ENCODE measurements at regions not wholly inside any gene's neighbourhood (a gene's known extent, or its start where the extent isn't known, plus 50 kb on each side); places are given as distances from the start of the nearest gene placed in this dataset.

- Histone ChIP-seq H3K9ac (ENCODE audit: low read length) (no peak overlapping the region), H3K36me3 (ENCODE audit: insufficient read depth, low read length) (no peaks in the 10 kb centered on the region), H3K9me3 (ENCODE audit: low read length) (no peaks in the 10 kb centered on the region), H3K9me2 (ENCODE audit: low read depth, low read length) (no peaks in the 10 kb centered on the region), H2AFZ (ENCODE audit: low read length) (no peak overlapping the region), H3K27ac (ENCODE audit: low read depth, low read length, poor library complexity, severe bottlenecking) (no peak overlapping the region), H3K4me2 (ENCODE audit: low read length) (no peak overlapping the region), H3K79me2 (ENCODE audit: insufficient read depth, low read length) (no peaks in the 10 kb centered on the region), H3F3A (ENCODE audit: insufficient read depth, low read length) (no peaks in the 10 kb centered on the region), H3K27me3 (ENCODE audit: insufficient read depth, low read length) (no peaks in the 10 kb centered on the region), H4K20me1 (ENCODE audit: insufficient read depth, low read length) (no peaks in the 10 kb centered on the region), H3K4me1 (ENCODE audit: insufficient read depth, low read length, severe bottlenecking) (no peaks in the 10 kb centered on the region), H3K4me3 (ENCODE audit: low read depth, low read length, poor library complexity, severe bottlenecking) (no peak overlapping the region)
- TF ChIP-seq EZH2 (IDR thresholded peaks at IDR 0.05; ENCODE audit: borderline replicate concordance, low read length), result no peak
- no peak for TF ChIP-seq CTCF (IDR thresholded peaks at IDR 0.05; ENCODE audit: low read length)
Measured at GRCh38 chr1:81585371-81585770, 215.4 kb upstream of the ADGRL2 start.

- no peaks in the 10 kb centered on the region for H3K9me3 ChIP-seq (ENCODE audit: low read length)
- no peaks in the 10 kb centered on the region for H3K9me2 ChIP-seq (ENCODE audit: low read depth, low read length)
- no peak overlapping the region for H3K4me2 ChIP-seq (ENCODE audit: low read length)
- TF ChIP-seq CTCF (IDR thresholded peaks at IDR 0.05; ENCODE audit: low read length), result no peak
- no peak for TF ChIP-seq EZH2 (IDR thresholded peaks at IDR 0.05; ENCODE audit: borderline replicate concordance, low read length)
- H3K4me1 ChIP-seq (ENCODE audit: insufficient read depth, low read length, severe bottlenecking), result no peaks in the 10 kb centered on the region
- no peaks in the 10 kb centered on the region for H3K79me2 ChIP-seq (ENCODE audit: insufficient read depth, low read length)
- H3K9ac ChIP-seq (ENCODE audit: low read length), result no peak overlapping the region
- no peak overlapping the region for H2AFZ ChIP-seq (ENCODE audit: low read length)
- H3K36me3 ChIP-seq (ENCODE audit: insufficient read depth, low read length), result no peaks in the 10 kb centered on the region
- no peak overlapping the region for H3K27ac ChIP-seq (ENCODE audit: low read depth, low read length, poor library complexity, severe bottlenecking)
- H3F3A ChIP-seq (ENCODE audit: insufficient read depth, low read length), result no peaks in the 10 kb centered on the region
- H4K20me1 ChIP-seq (ENCODE audit: insufficient read depth, low read length), result no peaks in the 10 kb centered on the region
- H3K27me3 ChIP-seq (ENCODE audit: insufficient read depth, low read length), result no peaks in the 10 kb centered on the region
- no peak overlapping the region for H3K4me3 ChIP-seq (ENCODE audit: low read depth, low read length, poor library complexity, severe bottlenecking)
Measured at GRCh38 chr1:81584398-81584797, 216.3 kb upstream of the ADGRL2 start.

- no peaks in the 10 kb centered on the region for H3K36me3 ChIP-seq (ENCODE audit: insufficient read depth, low read length)
- no peaks in the 10 kb centered on the region for H3K79me2 ChIP-seq (ENCODE audit: insufficient read depth, low read length)
- H3K4me3 ChIP-seq (ENCODE audit: low read depth, low read length, poor library complexity, severe bottlenecking), result no peak overlapping the region
- no peaks in the 10 kb centered on the region for H3F3A ChIP-seq (ENCODE audit: insufficient read depth, low read length)
- H3K27ac ChIP-seq (ENCODE audit: low read depth, low read length, poor library complexity, severe bottlenecking), result no peak overlapping the region
- no peaks in the 10 kb centered on the region for H3K4me1 ChIP-seq (ENCODE audit: insufficient read depth, low read length, severe bottlenecking)
- H3K4me2 ChIP-seq (ENCODE audit: low read length), result no peak overlapping the region
- no peak overlapping the region for H3K9ac ChIP-seq (ENCODE audit: low read length)
- no peaks in the 10 kb centered on the region for H3K9me2 ChIP-seq (ENCODE audit: low read depth, low read length)
- no peaks in the 10 kb centered on the region for H3K27me3 ChIP-seq (ENCODE audit: insufficient read depth, low read length)
- no peaks in the 10 kb centered on the region for H4K20me1 ChIP-seq (ENCODE audit: insufficient read depth, low read length)
- no peaks in the 10 kb centered on the region for H3K9me3 ChIP-seq (ENCODE audit: low read length)
- H2AFZ ChIP-seq (ENCODE audit: low read length), result no peak overlapping the region
- no peak for TF ChIP-seq EZH2 (IDR thresholded peaks at IDR 0.05; ENCODE audit: borderline replicate concordance, low read length)
- TF ChIP-seq CTCF (IDR thresholded peaks at IDR 0.05; ENCODE audit: low read length), result no peak
Measured at GRCh38 chr1:81583878-81584277, 216.9 kb upstream of the ADGRL2 start.
